Activated CD8-positive, alpha-beta T cell treated with anti-CD3 and anti-CD28 coated beads for 36 hours (primary cell): ENCODE measurements at regions not wholly inside any gene's neighbourhood (a gene's known extent, or its start where the extent isn't known, plus 50 kb on each side); places are given as distances from the start of the nearest gene placed in this dataset.

Source experiments
- ATAC-seq: fragments of 200-7000 bp; cut with Tn5 transposase; one replicate; pipeline ENCODE4 v1.10.0; 2021; ENCODE audit warnings: mild to moderate bottlenecking, moderate library complexity
- CTCF ChIA-PET: fragments of 350-600 bp; sonication (Branson Sonifier 250); formaldehyde crosslinking; loops from one replicate; lab custom pipeline; 2021; ENCODE audit warnings: antibody characterized with exemption; lab: Charles Lee
- POLR2A ChIA-PET: fragments of 350-600 bp; sonication (Branson Sonifier 250); formaldehyde crosslinking; loops from one replicate; lab custom pipeline; 2021; ENCODE audit warnings: antibody characterized with exemption; lab: Charles Lee
- DNase-seq: peaks from one replicate; pipeline ENCODE4 v3.0.0-alpha.2; 2020
- H3K27ac Mint-ChIP-seq: one replicate; pipeline ENCODE4 v1.8.0; 2021; ENCODE audit warnings: mild to moderate bottlenecking, mixed read lengths
- H3K27me3 Mint-ChIP-seq: one replicate; pipeline ENCODE4 v1.8.0; 2021; ENCODE audit warnings: mixed read lengths
- H3K36me3 Mint-ChIP-seq: one replicate; pipeline ENCODE4 v1.8.0; 2021; ENCODE audit warnings: low read depth, mixed read lengths
- H3K4me1 Mint-ChIP-seq: one replicate; pipeline ENCODE4 v1.8.0; 2021; ENCODE audit warnings: low read depth, mixed read lengths
- H3K4me3 Mint-ChIP-seq: one replicate; pipeline ENCODE4 v1.8.0; 2021; ENCODE audit warnings: mild to moderate bottlenecking, moderate library complexity, mixed read lengths
- H3K9me3 Mint-ChIP-seq: one replicate; pipeline ENCODE4 v1.8.0; 2021; ENCODE audit warnings: mixed read lengths
- CTCF ChIP-seq: fragments of 200-600 bp; IDR thresholded peaks from one replicate; pipeline ENCODE4 v1.8.0; 2022; ENCODE audit warnings: antibody characterized with exemption, mild to moderate bottlenecking
- intact Hi-C: fragments of 100-400 bp; cut with micrococcal nuclease; formaldehyde crosslinking; loops from one replicate; pipeline ENCODE4 v1.10.0; 2022

GRCh38 chr9:20087481-20087880 is 298.6 kb upstream of the SLC24A2 start:
- DNase-seq: no peak
- no peak overlapping the region for H3K27ac Mint-ChIP-seq
- no peak for TF ChIP-seq CTCF
- peaks cover 12% of the 10 kb centered on the region for H3K9me3 Mint-ChIP-seq
- peaks cover under 1% of the 10 kb centered on the region for H3K36me3 Mint-ChIP-seq
- POLR2A ChIA-PET: no interaction called here
- H3K27me3 Mint-ChIP-seq: no peaks in the 10 kb centered on the region
- intact Hi-C loops: no loop called here
- H3K4me3 Mint-ChIP-seq: no peak overlapping the region
- no peaks in the 10 kb centered on the region for H3K4me1 Mint-ChIP-seq
- ATAC-seq: no peak
- CTCF ChIA-PET: no interaction called here

- H3K4me3 Mint-ChIP-seq: no peak overlapping the region
- ATAC-seq (no peak), DNase-seq (no peak)
- TF ChIP-seq CTCF: no peak
- H3K36me3 Mint-ChIP-seq: no peaks in the 10 kb centered on the region
- CTCF ChIA-PET: no interaction called here
- POLR2A ChIA-PET: no interaction called here
- H3K27ac Mint-ChIP-seq: no peak overlapping the region
- no peaks in the 10 kb centered on the region for H3K4me1 Mint-ChIP-seq
- intact Hi-C loops: no loop called here
- peaks cover 4% of the 10 kb centered on the region for H3K9me3 Mint-ChIP-seq
- H3K27me3 Mint-ChIP-seq: no peaks in the 10 kb centered on the region
Measured at GRCh38 chr9:20085842-20086241, 297.0 kb upstream of the SLC24A2 start.

- Mint-ChIP-seq H3K4me1 (no peaks in the 10 kb centered on the region), H3K4me3 (no peak overlapping the region), H3K27ac (no peak overlapping the region), H3K27me3 (no peaks in the 10 kb centered on the region), H3K9me3 (no peaks in the 10 kb centered on the region), H3K36me3 (no peaks in the 10 kb centered on the region)
- no peak for TF ChIP-seq CTCF
- POLR2A ChIA-PET: no interaction called here
- DNase-seq (no peak), ATAC-seq (no peak)
- CTCF ChIA-PET: interaction anchor here (1.2 kb wide), 1 partner anchor 9 kb away, joined by 4 read pairs; no protein-coding TSS in a partner anchor
- intact Hi-C loops: no loop called here
Measured at GRCh38 chr9:20084125-20084524, 295.3 kb upstream of the SLC24A2 start.

- H3K4me3 Mint-ChIP-seq: no peak overlapping the region
- H3K36me3 Mint-ChIP-seq: no peaks in the 10 kb centered on the region
- TF ChIP-seq CTCF: no peak
- H3K27ac Mint-ChIP-seq: no peak overlapping the region
- CTCF ChIA-PET: no interaction called here
- H3K27me3 Mint-ChIP-seq: no peaks in the 10 kb centered on the region
- intact Hi-C loops: no loop called here
- H3K9me3 Mint-ChIP-seq: no peaks in the 10 kb centered on the region
- DNase-seq (no peak), ATAC-seq (no peak)
- POLR2A ChIA-PET: no interaction called here
- H3K4me1 Mint-ChIP-seq: no peaks in the 10 kb centered on the region
Measured at GRCh38 chr9:20083390-20083789, 294.6 kb upstream of the SLC24A2 start.

- CTCF ChIA-PET: no interaction called here
- DNase-seq (no peak), ATAC-seq (no peak)
- Mint-ChIP-seq H3K9me3 (no peaks in the 10 kb centered on the region), H3K36me3 (no peaks in the 10 kb centered on the region), H3K4me1 (no peaks in the 10 kb centered on the region), H3K27me3 (no peaks in the 10 kb centered on the region), H3K4me3 (no peak overlapping the region), H3K27ac (no peak overlapping the region)
- intact Hi-C loops: no loop called here
- TF ChIP-seq CTCF: no peak
- POLR2A ChIA-PET: interaction anchor here (0.7 kb wide), 1 partner anchor 14 kb away, joined by 3 read pairs; no protein-coding TSS in a partner anchor
Measured at GRCh38 chr9:20082831-20083230, 294.0 kb upstream of the SLC24A2 start.
